ENCODE measurements at regions not wholly inside any gene's neighbourhood (a gene's known extent, or its start where the extent isn't known, plus 50 kb on each side); places are given as distances from the start of the nearest gene placed in this dataset.

DNA sequence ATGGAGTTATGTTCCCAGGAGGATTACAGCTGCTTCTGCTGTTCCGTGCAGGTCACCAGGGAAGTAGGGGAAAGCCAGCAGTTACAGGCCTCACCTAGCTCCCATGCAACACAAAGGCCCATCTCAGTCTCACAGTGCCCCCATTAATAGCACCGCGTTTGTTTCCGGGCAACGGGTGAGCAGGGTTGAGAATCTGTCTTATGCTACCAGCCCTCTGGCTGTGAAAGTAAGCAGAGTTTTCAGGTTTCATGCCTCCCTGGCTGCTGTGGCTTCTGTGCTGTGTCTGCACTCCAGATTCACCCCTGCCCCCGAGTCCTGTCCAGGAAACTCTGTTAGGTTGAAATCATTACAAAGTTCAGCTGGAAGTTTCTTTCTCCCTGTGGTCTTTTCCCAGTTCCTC lies 254.4 kb upstream of the GPR149 start:
- TF ChIP-seq, protein P1, sequence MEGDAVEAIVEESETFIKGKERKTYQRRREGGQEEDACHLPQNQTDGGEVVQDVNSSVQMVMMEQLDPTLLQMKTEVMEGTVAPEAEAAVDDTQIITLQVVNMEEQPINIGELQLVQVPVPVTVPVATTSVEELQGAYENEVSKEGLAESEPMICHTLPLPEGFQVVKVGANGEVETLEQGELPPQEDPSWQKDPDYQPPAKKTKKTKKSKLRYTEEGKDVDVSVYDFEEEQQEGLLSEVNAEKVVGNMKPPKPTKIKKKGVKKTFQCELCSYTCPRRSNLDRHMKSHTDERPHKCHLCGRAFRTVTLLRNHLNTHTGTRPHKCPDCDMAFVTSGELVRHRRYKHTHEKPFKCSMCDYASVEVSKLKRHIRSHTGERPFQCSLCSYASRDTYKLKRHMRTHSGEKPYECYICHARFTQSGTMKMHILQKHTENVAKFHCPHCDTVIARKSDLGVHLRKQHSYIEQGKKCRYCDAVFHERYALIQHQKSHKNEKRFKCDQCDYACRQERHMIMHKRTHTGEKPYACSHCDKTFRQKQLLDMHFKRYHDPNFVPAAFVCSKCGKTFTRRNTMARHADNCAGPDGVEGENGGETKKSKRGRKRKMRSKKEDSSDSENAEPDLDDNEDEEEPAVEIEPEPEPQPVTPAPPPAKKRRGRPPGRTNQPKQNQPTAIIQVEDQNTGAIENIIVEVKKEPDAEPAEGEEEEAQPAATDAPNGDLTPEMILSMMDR (IDR thresholded peaks at IDR 0.05; ENCODE audit: control insufficient read depth, extremely low read depth, insufficient read depth), result no peak
- H3K4me3 ChIP-seq (ENCODE audit: low read depth, low read length), result no peak overlapping the region
- DNase-seq (ENCODE audit: low read depth), result no peak

DNA sequence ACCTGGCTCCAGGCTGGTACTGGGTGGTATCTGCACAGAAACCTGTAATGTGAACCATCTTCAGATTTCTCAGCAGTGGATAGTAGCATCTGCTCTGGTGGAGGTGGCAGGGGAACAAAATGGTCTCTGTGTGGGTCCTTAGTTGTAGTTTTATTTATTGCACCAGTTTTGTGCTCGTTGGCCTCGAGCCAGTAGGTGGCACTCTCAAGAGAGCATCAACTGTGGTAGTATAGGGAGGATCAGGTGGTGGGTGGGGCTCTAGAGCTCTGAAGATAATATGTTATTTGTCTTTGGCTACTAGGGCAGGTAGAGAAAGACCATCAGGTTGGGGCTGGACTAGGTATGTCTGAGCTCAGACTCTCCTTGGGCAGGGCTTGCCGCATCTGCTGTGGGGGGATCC lies 254.0 kb upstream of the GPR149 start:
- no peak for DNase-seq (ENCODE audit: low read depth)
- no peak overlapping the region for H3K4me3 ChIP-seq (ENCODE audit: low read depth, low read length)
- TF ChIP-seq, protein P1 (IDR thresholded peaks at IDR 0.05; ENCODE audit: control insufficient read depth, extremely low read depth, insufficient read depth), result no peak

DNA sequence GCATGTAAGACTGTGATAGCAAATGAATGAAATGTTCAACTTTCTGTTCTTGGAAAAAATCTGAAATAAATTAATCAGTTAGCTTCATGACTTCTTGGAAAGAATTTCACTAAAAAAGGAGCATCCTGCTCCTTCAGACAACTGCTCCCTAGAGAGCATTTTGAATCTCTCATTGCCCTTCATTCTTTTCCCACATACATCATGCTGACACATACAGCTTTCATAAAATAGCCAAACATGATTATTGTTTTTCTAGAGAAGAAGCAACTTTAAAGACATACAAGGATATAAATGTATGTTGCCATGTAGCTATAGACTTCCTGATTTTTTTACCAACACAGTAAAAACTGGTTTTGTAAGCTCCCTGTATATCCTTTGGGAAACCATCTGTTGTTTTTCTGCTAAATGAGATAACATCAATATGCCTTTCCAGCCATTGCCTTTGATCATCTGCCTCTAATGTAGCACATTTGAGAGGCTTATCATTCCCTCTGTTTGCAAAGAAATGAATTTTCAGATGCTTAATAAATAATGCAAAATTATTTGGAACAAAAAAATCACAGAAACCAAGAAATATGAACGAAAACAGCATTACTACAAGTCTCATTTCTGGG lies 248.2 kb upstream of the GPR149 start:
- DNase-seq (ENCODE audit: low read depth), result peak; percentile 22
- TF ChIP-seq, protein P1 (IDR thresholded peaks at IDR 0.05; ENCODE audit: control insufficient read depth, extremely low read depth, insufficient read depth), result no peak
- no peak overlapping the region for H3K4me3 ChIP-seq (ENCODE audit: low read depth, low read length)

DNA sequence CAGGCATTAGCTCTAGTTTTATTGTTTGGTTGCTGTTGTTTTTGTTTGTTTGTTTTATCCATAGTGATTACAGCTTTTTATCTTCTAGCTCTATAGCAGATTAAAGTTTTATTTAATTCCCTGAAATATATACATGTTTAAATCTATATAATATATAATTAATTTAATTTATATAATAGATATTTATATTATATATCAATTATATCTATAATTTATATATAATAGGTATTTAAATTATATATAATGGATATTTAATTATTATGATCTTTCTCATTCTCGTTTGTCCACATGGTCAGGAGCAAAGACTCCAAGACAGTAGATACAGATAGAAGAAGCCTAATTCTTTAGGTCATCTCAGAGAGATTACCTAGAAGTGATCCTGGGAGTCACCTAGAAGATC lies 238.8 kb upstream of the GPR149 start:
- no peak for DNase-seq (ENCODE audit: low read depth)
- H3K4me3 ChIP-seq (ENCODE audit: low read depth, low read length), result no peak overlapping the region
- TF ChIP-seq, protein P1 (IDR thresholded peaks at IDR 0.05; ENCODE audit: control insufficient read depth, extremely low read depth, insufficient read depth), result no peak

DNA sequence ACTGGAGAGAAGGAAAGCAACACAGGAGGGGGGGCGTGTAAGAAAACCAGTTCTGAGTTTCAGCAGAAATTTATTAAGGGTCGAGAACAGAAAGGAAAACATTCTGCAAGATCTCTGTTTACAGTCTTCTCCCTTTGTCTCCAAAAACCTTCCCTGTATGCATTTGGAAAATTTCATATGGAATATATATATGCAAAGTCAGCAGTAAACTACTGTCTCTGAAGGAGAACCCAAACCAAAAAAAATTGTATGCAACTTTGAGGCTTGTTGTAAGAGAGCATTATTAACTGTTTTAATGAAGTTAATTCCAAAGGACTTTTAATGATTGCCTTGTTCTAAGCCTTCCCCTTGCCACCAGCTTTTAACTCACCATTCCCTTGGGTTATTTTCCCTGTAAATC lies 238.2 kb upstream of the GPR149 start:
- TF ChIP-seq, protein P1 (IDR thresholded peaks at IDR 0.05; ENCODE audit: control insufficient read depth, extremely low read depth, insufficient read depth), result no peak
- no peak overlapping the region for H3K4me3 ChIP-seq (ENCODE audit: low read depth, low read length)
- DNase-seq (ENCODE audit: low read depth), result no peak

DNA sequence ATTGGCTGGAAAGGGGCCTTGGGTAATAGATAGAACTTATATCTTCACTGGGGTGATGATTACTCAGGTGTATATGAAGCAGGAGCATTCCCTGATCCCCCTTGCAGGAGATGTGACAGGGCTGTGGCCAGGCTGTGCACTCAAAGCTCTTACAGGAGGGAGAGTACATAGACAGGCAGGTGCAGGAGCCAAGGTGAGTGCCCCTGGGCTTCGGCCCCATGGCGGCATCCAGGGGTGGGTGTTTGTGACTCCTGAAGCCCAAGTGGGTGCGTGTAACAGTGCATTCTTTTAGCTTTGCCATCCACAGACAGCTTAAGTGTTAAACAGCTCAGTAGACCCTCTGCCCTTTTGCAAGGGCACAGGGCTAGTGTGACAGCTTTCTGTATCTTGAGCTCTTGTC lies 236.6 kb upstream of the GPR149 start:
- no peak overlapping the region for H3K4me3 ChIP-seq (ENCODE audit: low read depth, low read length)
- TF ChIP-seq, protein P1 (IDR thresholded peaks at IDR 0.05; ENCODE audit: control insufficient read depth, extremely low read depth, insufficient read depth), result no peak
- DNase-seq (ENCODE audit: low read depth), result no peak

DNA sequence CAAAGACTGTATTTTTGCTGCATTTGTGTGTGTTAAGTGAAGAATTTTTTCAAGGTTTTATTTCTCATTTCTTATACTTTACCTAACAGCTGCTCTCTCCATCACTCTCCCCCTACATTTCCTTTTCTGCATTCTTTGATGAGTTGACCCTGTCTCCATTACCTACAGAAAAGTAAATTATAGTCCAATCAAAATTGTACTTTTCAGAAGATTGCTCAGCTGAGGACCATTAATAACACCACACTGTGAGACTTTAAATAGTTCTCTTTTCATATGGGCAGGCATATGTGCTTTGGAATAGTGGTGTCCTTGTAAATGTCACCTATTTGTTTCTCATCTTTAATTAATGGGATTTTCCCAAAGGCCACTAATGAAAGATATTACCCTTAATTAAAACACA lies 234.7 kb upstream of the GPR149 start:
- no peak for DNase-seq (ENCODE audit: low read depth)
- H3K4me3 ChIP-seq (ENCODE audit: low read depth, low read length), result no peak overlapping the region
- TF ChIP-seq, protein P1 (IDR thresholded peaks at IDR 0.05; ENCODE audit: control insufficient read depth, extremely low read depth, insufficient read depth), result no peak

All from LNCaP clone FGC (cell line).